A673 (cell line): ENCODE measurements at regions not wholly inside any gene's neighbourhood (a gene's known extent, or its start where the extent isn't known, plus 50 kb on each side); places are given as distances from the start of the nearest gene placed in this dataset.
"Not testable (repeated sequence)": the region's sequence is repeated elsewhere in the genome, so short reads cannot be mapped to it uniquely, and the experiment has no call there.

Source experiments
- EZH2 ChIP-seq: fragments of 200-600 bp; sonication (generic); IDR thresholded peaks from 2 replicates; pipeline ENCODE4 v1.6.1; 2017; ENCODE audit warnings: borderline replicate concordance, low read depth, mild to moderate bottlenecking, mixed read lengths, antibody characterized with exemption, low read length; ENCODE audit not compliant: poor library complexity, severe bottlenecking
- TF ChIP-seq, protein P1 (sequence below): fragments of 300-800, 200-600 bp; sonication (generic); conservative IDR thresholded peaks from 2 replicates; pipeline ENCODE4 v1.5.1; 2017; ENCODE audit warnings: low read depth, mild to moderate bottlenecking, antibody characterized with exemption, low read length, moderate library complexity, mixed read lengths

DNA sequence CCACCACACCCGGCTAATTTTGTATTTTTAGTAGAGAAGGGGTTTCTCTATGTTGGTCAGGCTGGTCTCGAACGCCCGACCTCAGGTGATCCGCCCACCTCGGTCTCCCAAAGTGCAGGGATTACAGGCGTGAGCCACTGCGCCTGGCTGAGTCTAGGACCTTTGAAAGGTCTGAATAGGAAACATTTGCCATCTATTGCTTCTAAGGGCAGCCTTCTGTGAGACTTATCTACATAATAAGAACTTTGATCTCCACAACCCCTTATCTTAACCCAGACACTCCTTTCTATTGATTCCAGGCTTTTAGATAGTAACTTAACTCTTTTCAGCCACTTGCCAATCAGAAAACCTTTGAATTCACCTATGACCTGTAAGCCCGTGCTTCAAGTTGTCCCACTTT lies 112.0 kb upstream of the NPY start:
- TF ChIP-seq, protein P1, sequence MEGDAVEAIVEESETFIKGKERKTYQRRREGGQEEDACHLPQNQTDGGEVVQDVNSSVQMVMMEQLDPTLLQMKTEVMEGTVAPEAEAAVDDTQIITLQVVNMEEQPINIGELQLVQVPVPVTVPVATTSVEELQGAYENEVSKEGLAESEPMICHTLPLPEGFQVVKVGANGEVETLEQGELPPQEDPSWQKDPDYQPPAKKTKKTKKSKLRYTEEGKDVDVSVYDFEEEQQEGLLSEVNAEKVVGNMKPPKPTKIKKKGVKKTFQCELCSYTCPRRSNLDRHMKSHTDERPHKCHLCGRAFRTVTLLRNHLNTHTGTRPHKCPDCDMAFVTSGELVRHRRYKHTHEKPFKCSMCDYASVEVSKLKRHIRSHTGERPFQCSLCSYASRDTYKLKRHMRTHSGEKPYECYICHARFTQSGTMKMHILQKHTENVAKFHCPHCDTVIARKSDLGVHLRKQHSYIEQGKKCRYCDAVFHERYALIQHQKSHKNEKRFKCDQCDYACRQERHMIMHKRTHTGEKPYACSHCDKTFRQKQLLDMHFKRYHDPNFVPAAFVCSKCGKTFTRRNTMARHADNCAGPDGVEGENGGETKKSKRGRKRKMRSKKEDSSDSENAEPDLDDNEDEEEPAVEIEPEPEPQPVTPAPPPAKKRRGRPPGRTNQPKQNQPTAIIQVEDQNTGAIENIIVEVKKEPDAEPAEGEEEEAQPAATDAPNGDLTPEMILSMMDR, result not testable (repeated sequence)
- not testable (repeated sequence) for TF ChIP-seq EZH2
